IMR-90 (cell line): ENCODE measurements at regions not wholly inside any gene's neighbourhood (a gene's known extent, or its start where the extent isn't known, plus 50 kb on each side); places are given as distances from the start of the nearest gene placed in this dataset.

Experiments used
- ATAC-seq: fragments of 200-7000 bp; cut with Tn5 transposase; 2 replicates; pipeline ENCODE4 v1.9.1; 2020; ENCODE audit warnings: low read depth, mild to moderate bottlenecking, moderate library complexity
- BruUV-seq: library from RNA; stranded (reverse); fragments of 400-500 nt; replicated peaks from 2 replicates; lab custom pipeline; 2021; lab: Mats Ljungman, UMichigan
- CTCF ChIA-PET: fragments of 300-600 bp; formaldehyde crosslinking; extraction: SDS; loops from one replicate; lab custom pipeline; 2021; ENCODE audit warnings: antibody characterized with exemption; lab: Yijun Ruan, JAX
- POLR2A ChIA-PET: fragments of 300-600 bp; sonication (Branson Sonifier 250); formaldehyde crosslinking; loops from one replicate; lab custom pipeline; 2022; ENCODE audit warnings: antibody characterized with exemption; ENCODE audit not compliant: unreplicated experiment; lab: Charles Lee
- DNase-seq: peaks from one replicate; pipeline ENCODE4 v3.0.0; 2013
- H2AFZ ChIP-seq: replicated peaks from 2 replicates; pipeline ENCODE3; 2013; ENCODE audit warnings: low read length, mild to moderate bottlenecking; ENCODE audit not compliant: poor library complexity
- H2AK5ac ChIP-seq: 2 replicates; pipeline ENCODE4 v1.6.1; 2013; ENCODE audit warnings: low read depth, low read length, inconsistent platforms
- H2AK9ac ChIP-seq: replicated peaks from 2 replicates; pipeline ENCODE3; 2013; ENCODE audit warnings: mild to moderate bottlenecking, low read depth, low read length, moderate library complexity; ENCODE audit not compliant: poor library complexity
- H2BK120ac ChIP-seq: 2 replicates; pipeline ENCODE4 v1.6.1; 2013; ENCODE audit warnings: low read depth, low read length, inconsistent platforms
- H2BK15ac ChIP-seq: 3 replicates; pipeline ENCODE4 v1.6.1; 2013; ENCODE audit warnings: low read depth, low read length, inconsistent platforms
- H2BK20ac ChIP-seq: 2 replicates; pipeline ENCODE4 v1.6.1; 2013; ENCODE audit warnings: low read depth, mild to moderate bottlenecking, inconsistent platforms, low read length, moderate library complexity
- H2BK5ac ChIP-seq: 2 replicates; pipeline ENCODE4 v1.6.1; 2013; ENCODE audit warnings: mild to moderate bottlenecking, low read depth, low read length, inconsistent platforms; ENCODE audit not compliant: poor library complexity, severe bottlenecking
- H3K14ac ChIP-seq: replicated peaks from 2 replicates; pipeline ENCODE4 v1.6.1; 2013; ENCODE audit warnings: low read depth, low read length, inconsistent platforms
- H3K18ac ChIP-seq: 2 replicates; pipeline ENCODE4 v1.6.1; 2013; ENCODE audit warnings: low read depth, low read length, control low read depth
- H3K23ac ChIP-seq: 2 replicates; pipeline ENCODE4 v1.6.1; 2013; ENCODE audit warnings: low read depth, low read length, inconsistent platforms
- H3K27ac ChIP-seq: 2 replicates; pipeline ENCODE4 v1.5.1; 2013; ENCODE audit warnings: mild to moderate bottlenecking, control low read depth, low read length; ENCODE audit not compliant: insufficient read depth
- H3K27me3 ChIP-seq: 2 replicates; pipeline ENCODE4 v1.6.1; 2013; ENCODE audit warnings: low read length; ENCODE audit not compliant: control insufficient read depth, insufficient read depth
- H3K36me3 ChIP-seq: 2 replicates; pipeline ENCODE4 v1.6.1; 2013; ENCODE audit warnings: low read length, mixed read lengths; ENCODE audit not compliant: control insufficient read depth, insufficient read depth
- H3K4ac ChIP-seq: 2 replicates; pipeline ENCODE4 v1.6.1; 2013; ENCODE audit warnings: low read depth, low read length, inconsistent platforms
- H3K4me1 ChIP-seq: 2 replicates; pipeline ENCODE4 v1.6.1; 2013; ENCODE audit warnings: low read length, mixed read lengths; ENCODE audit not compliant: control insufficient read depth, insufficient read depth
- H3K4me2 ChIP-seq: 2 replicates; pipeline ENCODE4 v1.6.1; 2013; ENCODE audit warnings: low read depth, mild to moderate bottlenecking, control low read depth, low read length, moderate library complexity
- H3K4me3 ChIP-seq: 2 replicates; pipeline ENCODE4 v1.5.1; 2013; ENCODE audit warnings: low read depth, mild to moderate bottlenecking, control low read depth, low read length, moderate library complexity; ENCODE audit not compliant: insufficient read depth
- H3K56ac ChIP-seq: 2 replicates; pipeline ENCODE4 v1.6.1; 2013; ENCODE audit warnings: low read length, inconsistent platforms; ENCODE audit not compliant: insufficient read depth; ENCODE audit errors: extremely low read depth
- H3K79me1 ChIP-seq, 2 experiments: 2 replicates each; pipeline ENCODE4 v1.6.1; 2013; ENCODE audit warnings: low read length in 2 of 2, inconsistent platforms in 1 of 2, low read depth in 1 of 2
- H3K9ac ChIP-seq: 2 replicates; pipeline ENCODE4 v1.6.1; 2013; ENCODE audit warnings: low read depth, low read length, control low read depth
- H3K9me1 ChIP-seq: 2 replicates; pipeline ENCODE4 v1.6.1; 2013; ENCODE audit warnings: low read length, inconsistent platforms; ENCODE audit not compliant: insufficient read depth
- H3K9me3 ChIP-seq: 2 replicates; pipeline ENCODE4 v1.6.1; 2013; ENCODE audit warnings: low read length; ENCODE audit not compliant: control insufficient read depth, insufficient read depth
- H4K20me1 ChIP-seq: 2 replicates; pipeline ENCODE4 v1.6.1; 2013; ENCODE audit warnings: low read length, inconsistent platforms; ENCODE audit not compliant: insufficient read depth
- H4K5ac ChIP-seq: 2 replicates; pipeline ENCODE4 v1.6.1; 2013; ENCODE audit warnings: mild to moderate bottlenecking, low read depth, low read length, control low read depth
- H4K8ac ChIP-seq, 2 experiments: 2 replicates each; pipeline ENCODE4 v1.6.1; 2013; ENCODE audit warnings: low read depth in 2 of 2, low read length in 2 of 2, control low read depth in 1 of 2, inconsistent platforms in 1 of 2
- H4K91ac ChIP-seq: 2 replicates; pipeline ENCODE4 v1.6.1; 2013; ENCODE audit warnings: low read depth, low read length, inconsistent platforms; ENCODE audit not compliant: insufficient read depth
- BHLHE40 ChIP-seq: fragments of 150-350 bp; IDR thresholded peaks from 2 replicates; pipeline ENCODE4 v1.6.1; 2016; ENCODE audit warnings: mild to moderate bottlenecking, low read depth, low read length
- CEBPB ChIP-seq: IDR thresholded peaks from 2 replicates; pipeline ENCODE4 v1.6.1; 2012; ENCODE audit warnings: low read depth, low read length, improper control_type of control experiment
- CHD1 ChIP-seq: IDR thresholded peaks from 2 replicates; pipeline ENCODE4 v1.6.1; 2012; ENCODE audit warnings: low read depth, low read length, improper control_type of control experiment
- ELK1 ChIP-seq: fragments of 150-350 bp; IDR thresholded peaks from 2 replicates; pipeline ENCODE4 v1.6.1; 2016; ENCODE audit warnings: low read depth, mild to moderate bottlenecking, low read length, moderate library complexity, borderline replicate concordance
- FOS ChIP-seq: fragments of 150-350 bp; IDR thresholded peaks from 2 replicates; pipeline ENCODE4 v1.6.1; 2016; ENCODE audit warnings: low read depth, low read length
- MAFK ChIP-seq: IDR thresholded peaks from 2 replicates; pipeline ENCODE4 v1.6.1; 2012; ENCODE audit warnings: low read depth, low read length, improper control_type of control experiment
- MAZ ChIP-seq: IDR thresholded peaks from 2 replicates; pipeline ENCODE4 v1.6.1; 2012; ENCODE audit warnings: low read depth, mild to moderate bottlenecking, low read length, improper control_type of control experiment, moderate library complexity, borderline replicate concordance
- MXI1 ChIP-seq: IDR thresholded peaks from 2 replicates; pipeline ENCODE4 v1.6.1; 2012; ENCODE audit warnings: low read depth, mild to moderate bottlenecking, low read length, moderate library complexity, borderline replicate concordance
- NFE2L2 ChIP-seq: fragments of 150-350 bp; IDR thresholded peaks from 2 replicates; pipeline ENCODE4 v1.6.1; 2016; ENCODE audit warnings: low read depth, mild to moderate bottlenecking, low read length
- POLR2A ChIP-seq: IDR thresholded peaks from 2 replicates; pipeline ENCODE4 v1.6.1; 2012; ENCODE audit warnings: mild to moderate bottlenecking, low read depth, low read length
- RAD21 ChIP-seq: IDR thresholded peaks from 2 replicates; pipeline ENCODE4 v1.6.1; 2012; ENCODE audit warnings: low read length, improper control_type of control experiment
- RCOR1 ChIP-seq: IDR thresholded peaks from 2 replicates; pipeline ENCODE4 v1.6.1; 2012; ENCODE audit warnings: mild to moderate bottlenecking, low read length, improper control_type of control experiment; ENCODE audit not compliant: insufficient replicate concordance
- RFX5 ChIP-seq: IDR thresholded peaks from 2 replicates; pipeline ENCODE4 v1.8.0; 2012; ENCODE audit warnings: low read depth, mild to moderate bottlenecking, low read length, moderate library complexity
- SMC3 ChIP-seq: fragments of 150-350 bp; IDR thresholded peaks from 2 replicates; pipeline ENCODE4 v1.6.1; 2016; ENCODE audit warnings: low read depth, mild to moderate bottlenecking, antibody characterized with exemption, low read length, moderate library complexity
- WGBS, 2 experiments: methylation state at CpG; one replicate each; pipeline versions ENCODE4 v1.1.5 to v1.1.7; 2013; ENCODE audit warnings: missing lambda C conversion rate in 2 of 2; ENCODE audit not compliant: insufficient read length in 1 of 2; ENCODE audit errors: extremely low coverage in 2 of 2; 5-methylcytosine and 5-hydroxymethylcytosine counted together
- dilution Hi-C: fragments of 300-500 bp; cut with HindIII; formaldehyde crosslinking; loops from one replicate; pipeline ENCODE4 v1.14.3; 2018; ENCODE audit warnings: low sequenced_read_pairs; ENCODE audit not compliant: unreplicated experiment
- in situ Hi-C: fragments of 300-500 bp; cut with MboI; formaldehyde crosslinking; loops from 3 replicates; pipeline ENCODE4 v1.14.3; 2019; ENCODE audit warnings: low sequenced_read_pairs, inconsistent platforms, mixed read lengths
- intact Hi-C: fragments of 100-400 bp; cut with micrococcal nuclease; formaldehyde crosslinking; loops from 2 replicates; pipeline ENCODE4 v1.10.0; 2022
- TF ChIP-seq, protein P1 (sequence below): fragments of 150-350 bp; IDR thresholded peaks from 2 replicates; pipeline ENCODE4 v1.6.1; 2017; ENCODE audit warnings: mild to moderate bottlenecking, antibody characterized with exemption, low read length, low read depth
- TF ChIP-seq, protein P2 (sequence below): conservative IDR thresholded peaks from 2 replicates; pipeline ENCODE4 v1.5.1; 2012; ENCODE audit warnings: mild to moderate bottlenecking, low read depth, low read length, improper control_type of control experiment

GRCh38 chr2:67760995-67761394 is 301.8 kb downstream of the C1D start:
- Histone ChIP-seq H2AK5ac (no peak overlapping the region), H3K9ac (no peak overlapping the region), H3K4me1 (no peaks in the 10 kb centered on the region), H2BK5ac (no peak overlapping the region), H4K5ac (no peak overlapping the region), H2AFZ (no peak overlapping the region), H3K4me2 (no peak overlapping the region), H3K4ac (no peak overlapping the region), H3K14ac (no peak overlapping the region), H3K9me3 (no peaks in the 10 kb centered on the region), H3K27me3 (no peaks in the 10 kb centered on the region), H2BK20ac (no peak overlapping the region), H4K8ac (no peak overlapping the region), H4K20me1 (no peaks in the 10 kb centered on the region), H2BK15ac (no peak overlapping the region), H2AK9ac (no peak overlapping the region), H3K4me3 (no peak overlapping the region), H3K23ac (no peak overlapping the region), H3K36me3 (no peaks in the 10 kb centered on the region), H2BK120ac (no peak overlapping the region), H4K91ac (no peak overlapping the region), H3K27ac (no peak overlapping the region), H3K56ac (no peak overlapping the region), H3K9me1 (no peaks in the 10 kb centered on the region), H3K79me1 (no peaks in the 10 kb centered on the region; a peak in 1 of 4 replicates), H3K18ac (no peak overlapping the region)
- BruUV-seq = no TSS peak
- dilution Hi-C loops = no loop called here
- intact Hi-C loops = no loop called here
- TF ChIP-seq MAFK (no peak), MAZ (no peak), FOS (no peak), MXI1 (no peak), SMC3 (no peak), POLR2A (no peak), BHLHE40 (no peak), NFE2L2 (no peak), RFX5 (no peak), CEBPB (no peak), RCOR1 (no peak), RAD21 (no peak), ELK1 (no peak), CHD1 (no peak)
- TF ChIP-seq, protein P1, sequence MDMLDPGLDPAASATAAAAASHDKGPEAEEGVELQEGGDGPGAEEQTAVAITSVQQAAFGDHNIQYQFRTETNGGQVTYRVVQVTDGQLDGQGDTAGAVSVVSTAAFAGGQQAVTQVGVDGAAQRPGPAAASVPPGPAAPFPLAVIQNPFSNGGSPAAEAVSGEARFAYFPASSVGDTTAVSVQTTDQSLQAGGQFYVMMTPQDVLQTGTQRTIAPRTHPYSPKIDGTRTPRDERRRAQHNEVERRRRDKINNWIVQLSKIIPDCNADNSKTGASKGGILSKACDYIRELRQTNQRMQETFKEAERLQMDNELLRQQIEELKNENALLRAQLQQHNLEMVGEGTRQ = no peak
- TF ChIP-seq, protein P2, sequence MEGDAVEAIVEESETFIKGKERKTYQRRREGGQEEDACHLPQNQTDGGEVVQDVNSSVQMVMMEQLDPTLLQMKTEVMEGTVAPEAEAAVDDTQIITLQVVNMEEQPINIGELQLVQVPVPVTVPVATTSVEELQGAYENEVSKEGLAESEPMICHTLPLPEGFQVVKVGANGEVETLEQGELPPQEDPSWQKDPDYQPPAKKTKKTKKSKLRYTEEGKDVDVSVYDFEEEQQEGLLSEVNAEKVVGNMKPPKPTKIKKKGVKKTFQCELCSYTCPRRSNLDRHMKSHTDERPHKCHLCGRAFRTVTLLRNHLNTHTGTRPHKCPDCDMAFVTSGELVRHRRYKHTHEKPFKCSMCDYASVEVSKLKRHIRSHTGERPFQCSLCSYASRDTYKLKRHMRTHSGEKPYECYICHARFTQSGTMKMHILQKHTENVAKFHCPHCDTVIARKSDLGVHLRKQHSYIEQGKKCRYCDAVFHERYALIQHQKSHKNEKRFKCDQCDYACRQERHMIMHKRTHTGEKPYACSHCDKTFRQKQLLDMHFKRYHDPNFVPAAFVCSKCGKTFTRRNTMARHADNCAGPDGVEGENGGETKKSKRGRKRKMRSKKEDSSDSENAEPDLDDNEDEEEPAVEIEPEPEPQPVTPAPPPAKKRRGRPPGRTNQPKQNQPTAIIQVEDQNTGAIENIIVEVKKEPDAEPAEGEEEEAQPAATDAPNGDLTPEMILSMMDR = no peak
- DNase-seq (no peak), ATAC-seq (no peak)
- WGBS, 2 experiments = no CpG with 5 or more reads among the region's 3 CpGs
- in situ Hi-C loops = no loop called here
- POLR2A ChIA-PET = interaction anchor here (0.6 kb wide), 1 partner anchor 250 kb away, joined by 7 read pairs; no protein-coding TSS in a partner anchor
- CTCF ChIA-PET = no interaction called here
